ENCODE measurements at regions not wholly inside any gene's neighbourhood (a gene's known extent, or its start where the extent isn't known, plus 50 kb on each side); places are given as distances from the start of the nearest gene placed in this dataset.

DNA sequence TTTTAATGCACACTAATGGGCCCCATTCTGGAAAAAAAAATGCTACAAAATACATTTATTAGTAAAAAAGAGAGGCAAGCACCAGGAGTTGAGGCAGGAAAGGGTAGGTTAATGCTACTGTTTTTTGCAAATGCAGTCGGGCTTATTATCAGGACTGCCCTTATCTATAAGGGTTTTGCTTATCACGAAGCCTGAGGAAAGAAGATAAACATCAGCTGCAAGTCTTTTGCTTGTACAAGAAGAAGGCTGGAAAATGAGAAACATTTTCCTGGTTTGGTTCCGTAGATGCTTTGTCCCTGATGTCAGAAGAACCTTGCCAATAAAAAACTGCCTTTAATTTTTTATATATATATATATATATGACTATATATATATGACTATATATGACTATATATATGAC is 189.3 kb upstream of the VGLL2 start (continued):
- TF ChIP-seq REST (IDR thresholded peaks at IDR 0.05) (no peak), FOXA2 (IDR thresholded peaks at IDR 0.05) (no peak), FOXA1 (IDR thresholded peaks at IDR 0.05) (no peak), GABPA (IDR thresholded peaks at IDR 0.05 in 1 of 2, conservative IDR thresholded peaks at IDR 0.05 in 1 of 2) (no peak), EGR1 (IDR thresholded peaks at IDR 0.05; ENCODE audit: low read depth in 2 of 2) (no peak), HNF4G (IDR thresholded peaks at IDR 0.05) (no peak)

DNA sequence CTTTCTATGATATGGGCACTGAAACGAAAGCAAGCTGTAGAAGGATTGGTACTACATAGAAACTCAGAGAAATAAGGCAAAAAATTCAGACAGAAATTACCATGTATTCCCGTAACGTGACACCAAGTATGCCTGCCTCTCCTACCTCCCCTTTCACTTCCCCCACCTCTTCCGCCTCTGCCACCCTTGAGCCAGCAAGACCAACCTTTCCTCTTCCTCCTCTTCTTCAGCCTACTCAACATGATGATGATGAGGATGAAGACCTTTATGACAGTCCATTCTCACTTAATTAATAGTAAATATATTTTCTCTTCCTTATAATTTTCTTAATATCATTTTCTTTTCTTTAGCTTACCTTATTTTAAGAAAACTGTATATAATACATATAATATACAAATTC is 188.1 kb upstream of the VGLL2 start:
- TF ChIP-seq CTCF (IDR thresholded peaks at IDR 0.05; ENCODE audit: low read depth, low read length, missing input control) (no peak), NR2F2 (IDR thresholded peaks at IDR 0.05) (no peak), ZBTB33 (IDR thresholded peaks at IDR 0.05) (no peak), YY1 (IDR thresholded peaks at IDR 0.05) (no peak), MAX (IDR thresholded peaks at IDR 0.05) (no peak), ATF3 (IDR thresholded peaks at IDR 0.05) (no peak), FOXA1 (IDR thresholded peaks at IDR 0.05) (no peak), EGR1 (IDR thresholded peaks at IDR 0.05; ENCODE audit: low read depth in 2 of 2) (no peak)
- no peaks in the 10 kb centered on the region for H3K27me3 ChIP-seq (ENCODE audit: control insufficient read depth in 4 of 4, insufficient read depth in 4 of 4, low read length in 3 of 4)
- H3K36me3 ChIP-seq (ENCODE audit: control insufficient read depth in 4 of 4, insufficient read depth in 3 of 4, low read depth in 1 of 4, low read length in 3 of 4) = no peaks in the 10 kb centered on the region
- no peak overlapping the region for H3K9ac ChIP-seq (ENCODE audit: low read depth in 1 of 2, low read length in 2 of 2)
- DNase-seq (ENCODE audit: low spot score) = no peak
- no peaks in the 10 kb centered on the region for H3K9me3 ChIP-seq (ENCODE audit: control insufficient read depth in 4 of 4, low read length in 3 of 4)
- 73% methylated on average over 4 of the region's 4 CpGs for WGBS
- H3K4me1 ChIP-seq (ENCODE audit: control insufficient read depth in 4 of 4, insufficient read depth in 4 of 4, low read length in 3 of 4) = no peaks in the 10 kb centered on the region
- no peak overlapping the region for H3K4me3 ChIP-seq (ENCODE audit: low read depth in 1 of 3, low read length in 3 of 3)
- H3K27ac ChIP-seq (ENCODE audit: low read depth in 1 of 2, low read length in 2 of 2) = no peak overlapping the region

GRCh38 chr6:117078624-117079023 is 186.7 kb upstream of the VGLL2 start:
- no peaks in the 10 kb centered on the region for H3K4me1 ChIP-seq (ENCODE audit: control insufficient read depth in 4 of 4, insufficient read depth in 4 of 4, low read length in 3 of 4)
- no peak overlapping the region for H3K27ac ChIP-seq (ENCODE audit: low read depth in 1 of 2, low read length in 2 of 2)
- DNase-seq (ENCODE audit: low spot score) = no peak
- no peak overlapping the region for H3K9ac ChIP-seq (ENCODE audit: low read depth in 1 of 2, low read length in 2 of 2)
- H3K4me3 ChIP-seq (ENCODE audit: low read depth in 1 of 3, low read length in 3 of 3) = no peak overlapping the region
- H3K27me3 ChIP-seq (ENCODE audit: control insufficient read depth in 4 of 4, insufficient read depth in 4 of 4, low read length in 3 of 4) = no peaks in the 10 kb centered on the region
- WGBS = 35% methylated on average over 2 of the region's 2 CpGs
- no peaks in the 10 kb centered on the region for H3K9me3 ChIP-seq (ENCODE audit: control insufficient read depth in 4 of 4, low read length in 3 of 4)
- no peaks in the 10 kb centered on the region for H3K36me3 ChIP-seq (ENCODE audit: control insufficient read depth in 4 of 4, insufficient read depth in 3 of 4, low read depth in 1 of 4, low read length in 3 of 4)
- TF ChIP-seq ATF3 (IDR thresholded peaks at IDR 0.05) = no peak
- TF ChIP-seq REST (IDR thresholded peaks at IDR 0.05) = no peak
- TF ChIP-seq YY1 (IDR thresholded peaks at IDR 0.05) = no peak
- TF ChIP-seq GABPA (IDR thresholded peaks at IDR 0.05 in 1 of 2, conservative IDR thresholded peaks at IDR 0.05 in 1 of 2) = no peak
- TF ChIP-seq CTCF (IDR thresholded peaks at IDR 0.05; ENCODE audit: low read depth, low read length, missing input control) = no peak
- TF ChIP-seq SP1 (IDR thresholded peaks at IDR 0.05) = no peak
- TF ChIP-seq HNF4A (conservative IDR thresholded peaks at IDR 0.05) = no peak
- no peak for TF ChIP-seq JUND (IDR thresholded peaks at IDR 0.05)
- no peak for TF ChIP-seq RAD21 (IDR thresholded peaks at IDR 0.05)
